HUES6 (cell line): ENCODE measurements at regions not wholly inside any gene's neighbourhood (a gene's known extent, or its start where the extent isn't known, plus 50 kb on each side); places are given as distances from the start of the nearest gene placed in this dataset.

Source experiments
- H3K27ac ChIP-seq: 2 replicates; pipeline ENCODE4 v1.7.0; 2013; ENCODE audit warnings: low read depth, mild to moderate bottlenecking, low read length, inconsistent platforms
- H3K27me3 ChIP-seq: 2 replicates; pipeline ENCODE4 v1.6.1; 2013; ENCODE audit warnings: low read length; ENCODE audit not compliant: control insufficient read depth, insufficient read depth
- H3K36me3 ChIP-seq: 2 replicates; pipeline ENCODE4 v1.6.1; 2013; ENCODE audit warnings: low read length; ENCODE audit not compliant: control insufficient read depth, insufficient read depth
- H3K4me1 ChIP-seq: 2 replicates; pipeline ENCODE4 v1.6.1; 2013; ENCODE audit warnings: low read length; ENCODE audit not compliant: control insufficient read depth, insufficient read depth
- H3K4me3 ChIP-seq: 2 replicates; pipeline ENCODE4 v1.5.1; 2013; ENCODE audit warnings: low read depth, low read length
- H3K9ac ChIP-seq: one replicate; pipeline ENCODE4 v1.6.1; 2013; ENCODE audit warnings: mild to moderate bottlenecking, low read length
- H3K9me3 ChIP-seq: 2 replicates; pipeline ENCODE4 v1.6.1; 2013; ENCODE audit warnings: low read depth, low read length; ENCODE audit not compliant: control insufficient read depth, insufficient read depth

- H3K4me1 ChIP-seq, result no peaks in the 10 kb centered on the region
- no peaks in the 10 kb centered on the region for H3K9me3 ChIP-seq
- no peaks in the 10 kb centered on the region for H3K36me3 ChIP-seq
- no peaks in the 10 kb centered on the region for H3K27me3 ChIP-seq
- H3K9ac ChIP-seq, result no peak overlapping the region
- H3K4me3 ChIP-seq, result no peak overlapping the region
- no peak overlapping the region for H3K27ac ChIP-seq
Measured at GRCh38 chr4:74613266-74613665, 168.3 kb downstream of the AREG start.

GRCh38 chr4:74615411-74615810 lies 170.5 kb downstream of the AREG start:
- no peaks in the 10 kb centered on the region for H3K27me3 ChIP-seq
- H3K9me3 ChIP-seq, result no peaks in the 10 kb centered on the region
- H3K4me3 ChIP-seq, result no peak overlapping the region
- H3K9ac ChIP-seq, result no peak overlapping the region
- no peak overlapping the region for H3K27ac ChIP-seq
- H3K36me3 ChIP-seq, result no peaks in the 10 kb centered on the region
- H3K4me1 ChIP-seq, result no peaks in the 10 kb centered on the region

GRCh38 chr4:74618166-74618565 lies 173.2 kb downstream of the AREG start:
- no peaks in the 10 kb centered on the region for H3K9me3 ChIP-seq
- H3K27me3 ChIP-seq, result no peaks in the 10 kb centered on the region
- no peaks in the 10 kb centered on the region for H3K36me3 ChIP-seq
- H3K4me1 ChIP-seq, result no peaks in the 10 kb centered on the region
- H3K27ac ChIP-seq, result no peak overlapping the region
- no peak overlapping the region for H3K4me3 ChIP-seq
- no peak overlapping the region for H3K9ac ChIP-seq

- no peaks in the 10 kb centered on the region for H3K4me1 ChIP-seq
- H3K9ac ChIP-seq, result no peak overlapping the region
- H3K4me3 ChIP-seq, result no peak overlapping the region
- no peak overlapping the region for H3K27ac ChIP-seq
- no peaks in the 10 kb centered on the region for H3K9me3 ChIP-seq
- H3K36me3 ChIP-seq, result no peaks in the 10 kb centered on the region
- no peaks in the 10 kb centered on the region for H3K27me3 ChIP-seq
Measured at GRCh38 chr4:74618659-74619058, 173.7 kb downstream of the AREG start.

GRCh38 chr4:74619931-74620702 lies 174.2 kb downstream of the BTC start:
- Histone ChIP-seq H3K27ac (no peak overlapping the region), H3K27me3 (no peaks in the 10 kb centered on the region), H3K36me3 (no peaks in the 10 kb centered on the region), H3K4me3 (no peak overlapping the region), H3K4me1 (no peaks in the 10 kb centered on the region), H3K9me3 (no peaks in the 10 kb centered on the region), H3K9ac (no peak overlapping the region)

- Histone ChIP-seq H3K9ac (no peak overlapping the region), H3K36me3 (no peaks in the 10 kb centered on the region), H3K4me1 (no peaks in the 10 kb centered on the region), H3K27ac (no peak overlapping the region), H3K4me3 (no peak overlapping the region), H3K27me3 (no peaks in the 10 kb centered on the region), H3K9me3 (no peaks in the 10 kb centered on the region)
Measured at GRCh38 chr4:74621616-74622015, 172.7 kb downstream of the BTC start.

GRCh38 chr4:74623041-74623440 lies 171.3 kb downstream of the BTC start:
- H3K27me3 ChIP-seq, result no peaks in the 10 kb centered on the region
- H3K4me1 ChIP-seq, result no peaks in the 10 kb centered on the region
- no peak overlapping the region for H3K27ac ChIP-seq
- no peak overlapping the region for H3K4me3 ChIP-seq
- H3K9ac ChIP-seq, result no peak overlapping the region
- H3K9me3 ChIP-seq, result no peaks in the 10 kb centered on the region
- H3K36me3 ChIP-seq, result no peaks in the 10 kb centered on the region

GRCh38 chr4:74624351-74625151 lies 169.8 kb downstream of the BTC start:
- Histone ChIP-seq H3K9ac (no peak overlapping the region), H3K36me3 (no peaks in the 10 kb centered on the region), H3K4me1 (no peaks in the 10 kb centered on the region), H3K27ac (no peak overlapping the region), H3K27me3 (no peaks in the 10 kb centered on the region), H3K4me3 (no peak overlapping the region), H3K9me3 (no peaks in the 10 kb centered on the region)

GRCh38 chr4:74625981-74626380 lies 168.3 kb downstream of the BTC start:
- Histone ChIP-seq H3K27me3 (no peaks in the 10 kb centered on the region), H3K36me3 (no peaks in the 10 kb centered on the region), H3K9ac (no peak overlapping the region), H3K4me3 (no peak overlapping the region), H3K9me3 (no peaks in the 10 kb centered on the region), H3K4me1 (no peaks in the 10 kb centered on the region), H3K27ac (no peak overlapping the region)

- no peaks in the 10 kb centered on the region for H3K4me1 ChIP-seq
Measured at GRCh38 chr4:74627093-74627492, 167.2 kb downstream of the BTC start.

GRCh38 chr4:74627504-74627903 lies 166.8 kb downstream of the BTC start:
- Histone ChIP-seq H3K4me1 (no peaks in the 10 kb centered on the region), H3K27me3 (no peaks in the 10 kb centered on the region), H3K9me3 (no peaks in the 10 kb centered on the region), H3K27ac (no peak overlapping the region), H3K9ac (no peak overlapping the region), H3K36me3 (no peaks in the 10 kb centered on the region), H3K4me3 (no peak overlapping the region)

More at GRCh38 chr4:74627093-74627492, 167.2 kb downstream of the BTC start:
- no peak overlapping the region for H3K4me3 ChIP-seq
- no peaks in the 10 kb centered on the region for H3K27me3 ChIP-seq
- no peak overlapping the region for H3K27ac ChIP-seq
- no peaks in the 10 kb centered on the region for H3K9me3 ChIP-seq
- no peak overlapping the region for H3K9ac ChIP-seq
- no peaks in the 10 kb centered on the region for H3K36me3 ChIP-seq
